NT2/D1 (cell line): ENCODE measurements at regions not wholly inside any gene's neighbourhood (a gene's known extent, or its start where the extent isn't known, plus 50 kb on each side); places are given as distances from the start of the nearest gene placed in this dataset.

Experiments
- DNase-seq: peaks from one replicate; pipeline ENCODE4 v3.0.0-alpha.2; 2011; ENCODE audit warnings: low read depth, low spot score
- H3K27me3 ChIP-seq: 2 replicates; pipeline ENCODE4 v1.6.0; 2011; ENCODE audit warnings: mild to moderate bottlenecking; ENCODE audit not compliant: insufficient read length, insufficient read depth
- H3K36me3 ChIP-seq: 2 replicates; pipeline ENCODE4 v1.6.1; 2011; ENCODE audit warnings: mild to moderate bottlenecking, low read length, mixed read lengths; ENCODE audit not compliant: insufficient read depth, insufficient read length
- H3K4me1 ChIP-seq: 2 replicates; pipeline ENCODE4 v1.5.1; 2011; ENCODE audit not compliant: insufficient read depth, insufficient read length
- H3K4me3 ChIP-seq: 2 replicates; pipeline ENCODE4 v1.5.1; 2011; ENCODE audit warnings: low read depth; ENCODE audit not compliant: insufficient read length
- H3K9ac ChIP-seq: 2 replicates; pipeline ENCODE4 v1.6.0; 2011; ENCODE audit warnings: low read depth; ENCODE audit not compliant: insufficient read length
- H3K9me3 ChIP-seq: 2 replicates; pipeline ENCODE4 v1.5.1; 2011; ENCODE audit warnings: mild to moderate bottlenecking, low read length; ENCODE audit not compliant: insufficient read depth
- SUZ12 ChIP-seq: IDR thresholded peaks from 2 replicates; pipeline ENCODE4 v1.6.1; 2011; ENCODE audit not compliant: insufficient read length, insufficient read depth; ENCODE audit errors: extremely low read depth
- YY1 ChIP-seq: IDR thresholded peaks from 2 replicates; pipeline ENCODE4 v1.6.1; 2011; ENCODE audit not compliant: insufficient read length, insufficient read depth
- ZNF274 ChIP-seq: IDR thresholded peaks from 2 replicates; pipeline ENCODE4 v1.6.1; 2011; ENCODE audit warnings: mild to moderate bottlenecking, low read depth, low read length

GRCh38 chr7:70994176-70994575, 137.8 kb upstream of the GALNT17 start:
- TF ChIP-seq ZNF274 (no peak), YY1 (no peak), SUZ12 (no peak)
- DNase-seq: no peak
- Histone ChIP-seq H3K36me3 (no peaks in the 10 kb centered on the region), H3K4me1 (no peaks in the 10 kb centered on the region), H3K9me3 (peaks cover 6% of the 10 kb centered on the region; the same call in 1 of the 2 replicates), H3K4me3 (no peak overlapping the region), H3K27me3 (no peaks in the 10 kb centered on the region), H3K9ac (no peak overlapping the region)

GRCh38 chr7:70997261-70997660, 134.7 kb upstream of the GALNT17 start:
- no peak for DNase-seq
- no peaks in the 10 kb centered on the region for H3K36me3 ChIP-seq
- peaks cover 6% of the 10 kb centered on the region; the same call in 1 of the 2 replicates for H3K9me3 ChIP-seq
- TF ChIP-seq ZNF274 (no peak), SUZ12 (no peak), YY1 (no peak)
- H3K27me3 ChIP-seq: no peaks in the 10 kb centered on the region
- H3K9ac ChIP-seq: no peak overlapping the region
- no peak overlapping the region for H3K4me3 ChIP-seq
- H3K4me1 ChIP-seq: no peaks in the 10 kb centered on the region

GRCh38 chr7:71005109-71005508, 126.8 kb upstream of the GALNT17 start:
- H3K4me3 ChIP-seq: no peak overlapping the region
- no peaks in the 10 kb centered on the region for H3K36me3 ChIP-seq
- H3K4me1 ChIP-seq: no peaks in the 10 kb centered on the region
- H3K9ac ChIP-seq: no peak overlapping the region
- no peak for DNase-seq
- TF ChIP-seq ZNF274 (no peak), YY1 (no peak), SUZ12 (no peak)
- no peaks in the 10 kb centered on the region for H3K27me3 ChIP-seq
- H3K9me3 ChIP-seq: no peaks in the 10 kb centered on the region

GRCh38 chr7:71009636-71010035, 122.3 kb upstream of the GALNT17 start:
- no peaks in the 10 kb centered on the region for H3K27me3 ChIP-seq
- H3K36me3 ChIP-seq: no peaks in the 10 kb centered on the region
- no peaks in the 10 kb centered on the region for H3K9me3 ChIP-seq

GRCh38 chr7:71015252-71015900, 116.6 kb upstream of the GALNT17 start:
- Histone ChIP-seq H3K9me3 (no peaks in the 10 kb centered on the region), H3K36me3 (no peaks in the 10 kb centered on the region), H3K4me3 (no peak overlapping the region), H3K9ac (no peak overlapping the region), H3K4me1 (no peaks in the 10 kb centered on the region), H3K27me3 (no peaks in the 10 kb centered on the region)
- no peak for DNase-seq
- no peak for TF ChIP-seq YY1

More at GRCh38 chr7:71009636-71010035, 122.3 kb upstream of the GALNT17 start:
- TF ChIP-seq ZNF274 (no peak), SUZ12 (no peak)
- DNase-seq: no peak
- H3K4me1 ChIP-seq: no peaks in the 10 kb centered on the region
- no peak overlapping the region for H3K9ac ChIP-seq
- no peak overlapping the region for H3K4me3 ChIP-seq

- Histone ChIP-seq H3K36me3 (no peaks in the 10 kb centered on the region), H3K4me3 (no peak overlapping the region), H3K9ac (no peak overlapping the region), H3K9me3 (no peaks in the 10 kb centered on the region), H3K27me3 (no peaks in the 10 kb centered on the region), H3K4me1 (no peaks in the 10 kb centered on the region)
- no peak for DNase-seq
- TF ChIP-seq ZNF274: no peak
- TF ChIP-seq YY1: no peak
- TF ChIP-seq SUZ12: no peak
These were observed 115.5 kb upstream of the GALNT17 start for GRCh38 chr7:71016401-71016800.

GRCh38 chr7:71017602-71018001, 114.3 kb upstream of the GALNT17 start:
- H3K9me3 ChIP-seq: no peaks in the 10 kb centered on the region
- H3K27me3 ChIP-seq: no peaks in the 10 kb centered on the region
- DNase-seq: no peak
- no peaks in the 10 kb centered on the region for H3K36me3 ChIP-seq
- no peaks in the 10 kb centered on the region for H3K4me1 ChIP-seq
- H3K4me3 ChIP-seq: no peak overlapping the region
- no peak overlapping the region for H3K9ac ChIP-seq
- TF ChIP-seq YY1 (no peak), ZNF274 (no peak), SUZ12 (no peak)
